Endothelial cell of umbilical vein (primary cell): ENCODE measurements at regions not wholly inside any gene's neighbourhood (a gene's known extent, or its start where the extent isn't known, plus 50 kb on each side); places are given as distances from the start of the nearest gene placed in this dataset.

ENCODE experiments used
- BruUV-seq: library from RNA; stranded (reverse); fragments of 400-500 nt; replicated peaks from 2 replicates; lab custom pipeline; 2021; lab: Mats Ljungman, UMichigan
- CTCF ChIA-PET: fragments of 300-600, 350-600 bp; sonication (Branson Sonifier 250); formaldehyde crosslinking; loops from one replicate; lab custom pipeline; 2021; ENCODE audit warnings: antibody characterized with exemption, inconsistent platforms; lab: Charles Lee
- POLR2A ChIA-PET: fragments of 300-600, 350-600 bp; sonication (Branson Sonifier 250); formaldehyde crosslinking; loops from one replicate; lab custom pipeline; 2021; ENCODE audit warnings: antibody characterized with exemption, inconsistent platforms; lab: Charles Lee
- DNase-seq: peaks from one replicate; pipeline ENCODE4 v3.0.0-alpha.2; 2011; ENCODE audit warnings: low read depth, low spot score
- FAIRE-seq: peaks from 2 replicates; lab custom pipeline; 2011; peaks lifted over from hg19 to GRCh38; lab: Jason Lieb, UNC
- H2AFZ ChIP-seq: 2 replicates; pipeline ENCODE4 v1.6.0; 2012; ENCODE audit warnings: low read depth, low read length, control low read depth, inconsistent platforms
- H3K27ac ChIP-seq: 2 replicates; pipeline ENCODE4 v1.5.1; 2011; ENCODE audit warnings: low read depth, mild to moderate bottlenecking, control low read depth, low read length, moderate library complexity; ENCODE audit not compliant: insufficient read depth
- H3K27me3 ChIP-seq, 2 experiments: 2 replicates each; pipeline versions ENCODE4 v1.6.0 to v1.6.1; 2011; ENCODE audit warnings: low read length in 2 of 2, mixed read lengths in 1 of 2; ENCODE audit not compliant: control insufficient read depth in 2 of 2, insufficient read depth in 2 of 2
- H3K36me3 ChIP-seq, 2 experiments: 2 replicates in 1 of 2; 3 replicates in 1 of 2; pipeline ENCODE4 v1.5.1; 2011; ENCODE audit warnings: low read length in 2 of 2, mild to moderate bottlenecking in 1 of 2, moderate library complexity in 1 of 2; ENCODE audit not compliant: control insufficient read depth in 2 of 2, insufficient read depth in 2 of 2; ENCODE audit errors: extremely low read depth in 1 of 2
- H3K4me1 ChIP-seq: 3 replicates; pipeline ENCODE4 v1.5.1; 2011; ENCODE audit warnings: mild to moderate bottlenecking, low read length; ENCODE audit not compliant: control insufficient read depth, insufficient read depth; ENCODE audit errors: extremely low read depth
- H3K4me2 ChIP-seq: 2 replicates; pipeline ENCODE4 v1.6.1; 2011; ENCODE audit warnings: low read length, control low read depth, mixed read lengths; ENCODE audit not compliant: insufficient read depth
- H3K4me3 ChIP-seq, 3 experiments: fragments of 200-600 bp in 1 of 3; sonication (generic), shearing (Covaris generic) in 1 of 3; replicated peaks in 1 of 3; 2 replicates each; pipeline ENCODE4 v1.5.1; 2011 to 2016; ENCODE audit warnings: control low read depth in 3 of 3, low read length in 3 of 3, mild to moderate bottlenecking in 2 of 3, inconsistent platforms in 1 of 3, low read depth in 1 of 3, moderate library complexity in 1 of 3; ENCODE audit not compliant: insufficient read depth in 1 of 3
- H3K79me2 ChIP-seq: 2 replicates; pipeline ENCODE4 v1.6.0; 2012; ENCODE audit warnings: low read length, inconsistent platforms; ENCODE audit not compliant: control insufficient read depth, insufficient read depth
- H3K9ac ChIP-seq: replicated peaks from 2 replicates; pipeline ENCODE3; 2011; ENCODE audit warnings: low read length, control low read depth; ENCODE audit not compliant: insufficient read depth; ENCODE audit errors: extremely low read depth
- H3K9me1 ChIP-seq: replicated peaks from 3 replicates; pipeline ENCODE4 v1.6.0; 2011; ENCODE audit warnings: mild to moderate bottlenecking, low read length; ENCODE audit not compliant: control insufficient read depth, insufficient read depth; ENCODE audit errors: extremely low read depth
- H3K9me3 ChIP-seq: replicated peaks from 2 replicates; pipeline ENCODE4 v1.5.1; 2012; ENCODE audit warnings: low read length, inconsistent platforms; ENCODE audit not compliant: control insufficient read depth, insufficient read depth
- H4K20me1 ChIP-seq: replicated peaks from 2 replicates; pipeline ENCODE3; 2011; ENCODE audit warnings: mild to moderate bottlenecking, low read length; ENCODE audit not compliant: control insufficient read depth, insufficient read depth; ENCODE audit errors: extremely low read depth
- CTCF ChIP-seq, 2 donors: IDR thresholded peaks; 1 replicate in 1 of 2; 2 replicates in 1 of 2; pipeline ENCODE4 v1.5.1; 2011; ENCODE audit warnings: low read length in 2 of 2, mild to moderate bottlenecking in 2 of 2, moderate library complexity in 2 of 2, control low read depth in 1 of 2, inconsistent platforms in 1 of 2, low read depth in 1 of 2; ENCODE audit not compliant: insufficient read depth in 1 of 2; ENCODE audit errors: extremely low read depth in 1 of 2
- EZH2 ChIP-seq: IDR thresholded peaks from 2 replicates; pipeline ENCODE4 v1.6.1; 2012; ENCODE audit warnings: borderline replicate concordance, low read depth, mild to moderate bottlenecking, moderate library complexity, low read length, inconsistent platforms; ENCODE audit not compliant: severe bottlenecking
- FOS ChIP-seq: IDR thresholded peaks from 2 replicates; pipeline ENCODE4 v1.6.1; 2011; ENCODE audit warnings: mild to moderate bottlenecking, low read length, moderate library complexity, borderline replicate concordance; ENCODE audit not compliant: insufficient read depth
- GATA2 ChIP-seq: IDR thresholded peaks from 2 replicates; pipeline ENCODE4 v1.7.0; 2011; ENCODE audit warnings: low read depth, mild to moderate bottlenecking, moderate library complexity, mixed read lengths, low read length; ENCODE audit not compliant: insufficient read length, insufficient read depth
- JUN ChIP-seq: IDR thresholded peaks from 2 replicates; pipeline ENCODE4 v1.6.1; 2011; ENCODE audit warnings: borderline replicate concordance, low read depth; ENCODE audit not compliant: insufficient read length, insufficient read depth
- MAX ChIP-seq: IDR thresholded peaks from 2 replicates; pipeline ENCODE4 v1.6.1; 2011; ENCODE audit not compliant: insufficient read depth, insufficient read length
- MYC ChIP-seq: IDR thresholded peaks from one replicate; pipeline ENCODE4 v1.6.1; 2011; ENCODE audit warnings: mild to moderate bottlenecking, low read depth, low read length
- POLR2A ChIP-seq: IDR thresholded peaks from 2 replicates; pipeline ENCODE4 v1.6.1; 2012; ENCODE audit warnings: low read depth, mild to moderate bottlenecking, control low read depth, low read length
- POLR2AphosphoS5 ChIP-seq: IDR thresholded peaks from 2 replicates; pipeline ENCODE4 v1.6.1; 2012; ENCODE audit warnings: low read depth, mild to moderate bottlenecking, control low read depth, low read length, moderate library complexity; ENCODE audit not compliant: insufficient read depth
- dilution Hi-C: fragments of 300-500 bp; cut with MboI; formaldehyde crosslinking; loops from one replicate; pipeline ENCODE4 v1.15.0; 2019; ENCODE audit warnings: low sequenced_read_pairs; ENCODE audit not compliant: extremely low pct_ligation_motif_present
- intact Hi-C: fragments of 100-400 bp; cut with micrococcal nuclease; formaldehyde crosslinking; loops from one replicate; pipeline ENCODE4 v1.10.0; 2022

GRCh38 chr2:23211987-23212583, 172.9 kb upstream of the KLHL29 start:
- FAIRE-seq, result no peak
- H3K9me3 ChIP-seq, result no peaks in the 10 kb centered on the region
- TF ChIP-seq FOS (no peak), POLR2AphosphoS5 (no peak), CTCF (IDR thresholded peaks at IDR 0.05; ENCODE audit: extremely low read depth in 1 of 2, insufficient read depth in 1 of 2, low read depth in 1 of 2, low read length in 2 of 2) (no peak), MAX (no peak), EZH2 (no peak), GATA2 (no peak), JUN (no peak), POLR2A (no peak), MYC (no peak)
- H4K20me1 ChIP-seq, result no peaks in the 10 kb centered on the region
- no peaks in the 10 kb centered on the region for H3K4me1 ChIP-seq
- ChIA-PET POLR2A (no interaction called here), CTCF (no interaction called here)
- BruUV-seq, result no TSS peak
- H3K36me3 ChIP-seq, result no peaks in the 10 kb centered on the region
- no peak overlapping the region for H3K27ac ChIP-seq
- no peaks in the 10 kb centered on the region for H3K79me2 ChIP-seq
- H3K27me3 ChIP-seq, result no peaks in the 10 kb centered on the region
- dilution Hi-C loops (no loop called here), intact Hi-C loops (no loop called here)
- no peak overlapping the region for H3K4me2 ChIP-seq
- H3K9ac ChIP-seq, result no peak overlapping the region
- H3K4me3 ChIP-seq, result no peak overlapping the region
- no peak for DNase-seq
- no peak overlapping the region for H2AFZ ChIP-seq
- H3K9me1 ChIP-seq, result no peaks in the 10 kb centered on the region
